SJCRH30 (cell line): ENCODE measurements at regions not wholly inside any gene's neighbourhood (a gene's known extent, or its start where the extent isn't known, plus 50 kb on each side); places are given as distances from the start of the nearest gene placed in this dataset.

Source experiments
- DNase-seq, 2 experiments: peaks; one replicate each; pipeline ENCODE4 v3.0.0-alpha.2; 2015 to 2020
- H3K27ac ChIP-seq: fragments of 250-450 bp; sonication (Bioruptor Pico); 2 replicates; pipeline ENCODE4 v1.5.1; 2020; ENCODE audit warnings: mild to moderate bottlenecking, moderate library complexity
- H3K27me3 ChIP-seq: fragments of 250-450 bp; sonication (Bioruptor Pico); 2 replicates; pipeline ENCODE4 v1.5.1; 2020; ENCODE audit warnings: mild to moderate bottlenecking, moderate library complexity
- H3K36me3 ChIP-seq: fragments of 250-450 bp; sonication (Bioruptor Pico); 2 replicates; pipeline ENCODE4 v1.5.1; 2020; ENCODE audit warnings: mild to moderate bottlenecking, moderate library complexity
- H3K4me1 ChIP-seq: fragments of 250-450 bp; sonication (Bioruptor Pico); 2 replicates; pipeline ENCODE4 v1.5.1; 2020; ENCODE audit warnings: mild to moderate bottlenecking, moderate library complexity
- H3K4me3 ChIP-seq: fragments of 250-450 bp; sonication (Bioruptor Pico); 2 replicates; pipeline ENCODE4 v1.5.1; 2020; ENCODE audit warnings: mild to moderate bottlenecking, moderate library complexity
- H3K9me3 ChIP-seq: fragments of 250-450 bp; sonication (Bioruptor Pico); replicated peaks from 2 replicates; pipeline ENCODE4 v1.5.1; 2020; ENCODE audit warnings: mild to moderate bottlenecking, moderate library complexity

- Histone ChIP-seq H3K4me3 (no peak overlapping the region), H3K27ac (no peak overlapping the region), H3K4me1 (no peaks in the 10 kb centered on the region), H3K27me3 (no peaks in the 10 kb centered on the region), H3K9me3 (no peaks in the 10 kb centered on the region), H3K36me3 (no peaks in the 10 kb centered on the region)
- no peak for DNase-seq
These were observed 90.4 kb upstream of the KYNU start for GRCh38 chr2:142786918-142787702.

GRCh38 chr2:142782942-142783443, 94.5 kb upstream of the KYNU start:
- Histone ChIP-seq H3K27ac (no peak overlapping the region), H3K27me3 (no peaks in the 10 kb centered on the region), H3K4me3 (no peak overlapping the region), H3K9me3 (no peaks in the 10 kb centered on the region), H3K36me3 (no peaks in the 10 kb centered on the region), H3K4me1 (no peaks in the 10 kb centered on the region)
- no peak for DNase-seq

- Histone ChIP-seq H3K4me1 (no peaks in the 10 kb centered on the region), H3K27ac (no peak overlapping the region), H3K4me3 (no peak overlapping the region), H3K9me3 (no peaks in the 10 kb centered on the region), H3K27me3 (no peaks in the 10 kb centered on the region), H3K36me3 (no peaks in the 10 kb centered on the region)
- no peak for DNase-seq
These were observed 96.3 kb upstream of the KYNU start for GRCh38 chr2:142781146-142781545.

- no peaks in the 10 kb centered on the region for H3K36me3 ChIP-seq
- DNase-seq, result no peak
These were observed 99.2 kb upstream of the KYNU start for GRCh38 chr2:142778289-142778688.

GRCh38 chr2:142777742-142778141, 99.7 kb upstream of the KYNU start:
- no peaks in the 10 kb centered on the region for H3K27me3 ChIP-seq
- no peak overlapping the region for H3K27ac ChIP-seq
- no peak for DNase-seq
- no peak overlapping the region for H3K4me3 ChIP-seq
- no peaks in the 10 kb centered on the region for H3K4me1 ChIP-seq
- H3K36me3 ChIP-seq, result no peaks in the 10 kb centered on the region
- no peaks in the 10 kb centered on the region for H3K9me3 ChIP-seq

More at GRCh38 chr2:142778289-142778688, 99.2 kb upstream of the KYNU start:
- Histone ChIP-seq H3K4me1 (no peaks in the 10 kb centered on the region), H3K27ac (no peak overlapping the region), H3K9me3 (no peaks in the 10 kb centered on the region), H3K27me3 (no peaks in the 10 kb centered on the region), H3K4me3 (no peak overlapping the region)

- no peak for DNase-seq
- no peaks in the 10 kb centered on the region for H3K9me3 ChIP-seq
- H3K27me3 ChIP-seq, result no peaks in the 10 kb centered on the region
- H3K27ac ChIP-seq, result no peak overlapping the region
- no peak overlapping the region for H3K4me3 ChIP-seq
- no peaks in the 10 kb centered on the region for H3K4me1 ChIP-seq
- no peaks in the 10 kb centered on the region for H3K36me3 ChIP-seq
These were observed 107.7 kb upstream of the KYNU start for GRCh38 chr2:142769761-142770160.

- no peaks in the 10 kb centered on the region for H3K27me3 ChIP-seq
These were observed 109.6 kb upstream of the KYNU start for GRCh38 chr2:142767847-142768246.

GRCh38 chr2:142758973-142759372, 118.5 kb upstream of the KYNU start:
- no peak for DNase-seq
- no peaks in the 10 kb centered on the region for H3K9me3 ChIP-seq
- H3K4me1 ChIP-seq, result no peaks in the 10 kb centered on the region
- no peaks in the 10 kb centered on the region for H3K36me3 ChIP-seq
- no peak overlapping the region for H3K4me3 ChIP-seq
- no peaks in the 10 kb centered on the region for H3K27me3 ChIP-seq
- no peak overlapping the region for H3K27ac ChIP-seq

More at GRCh38 chr2:142767847-142768246, 109.6 kb upstream of the KYNU start:
- H3K9me3 ChIP-seq, result no peaks in the 10 kb centered on the region
- no peaks in the 10 kb centered on the region for H3K36me3 ChIP-seq
- no peak overlapping the region for H3K4me3 ChIP-seq
- no peaks in the 10 kb centered on the region for H3K4me1 ChIP-seq
- no peak overlapping the region for H3K27ac ChIP-seq
- DNase-seq, result no peak

- no peak overlapping the region for H3K27ac ChIP-seq
- DNase-seq, result no peak
These were observed 120.4 kb upstream of the KYNU start for GRCh38 chr2:142757111-142757510.

GRCh38 chr2:142756430-142756829, 121.0 kb upstream of the KYNU start:
- no peak for DNase-seq
- H3K4me1 ChIP-seq, result no peaks in the 10 kb centered on the region
- H3K9me3 ChIP-seq, result no peaks in the 10 kb centered on the region
- H3K36me3 ChIP-seq, result no peaks in the 10 kb centered on the region
- no peak overlapping the region for H3K4me3 ChIP-seq
- no peaks in the 10 kb centered on the region for H3K27me3 ChIP-seq
- H3K27ac ChIP-seq, result no peak overlapping the region

More at GRCh38 chr2:142757111-142757510, 120.4 kb upstream of the KYNU start:
- H3K27me3 ChIP-seq, result no peaks in the 10 kb centered on the region
- H3K4me3 ChIP-seq, result no peak overlapping the region
- H3K4me1 ChIP-seq, result no peaks in the 10 kb centered on the region
- H3K36me3 ChIP-seq, result no peaks in the 10 kb centered on the region
- no peaks in the 10 kb centered on the region for H3K9me3 ChIP-seq

- no peaks in the 10 kb centered on the region; the same call in 1 of the 2 replicates for H3K27me3 ChIP-seq
- no peaks in the 10 kb centered on the region for H3K9me3 ChIP-seq
- H3K4me3 ChIP-seq, result no peak overlapping the region
- no peaks in the 10 kb centered on the region for H3K36me3 ChIP-seq
- H3K27ac ChIP-seq, result no peak overlapping the region
- no peaks in the 10 kb centered on the region for H3K4me1 ChIP-seq
- no peak for DNase-seq
These were observed 122.3 kb upstream of the KYNU start for GRCh38 chr2:142755191-142755590.

GRCh38 chr2:142754182-142754581, 123.3 kb upstream of the KYNU start:
- Histone ChIP-seq H3K9me3 (no peaks in the 10 kb centered on the region), H3K36me3 (no peaks in the 10 kb centered on the region), H3K4me1 (no peaks in the 10 kb centered on the region), H3K27ac (no peak overlapping the region), H3K27me3 (no peaks in the 10 kb centered on the region; the same call in 1 of the 2 replicates), H3K4me3 (no peak overlapping the region)
- DNase-seq, result no peak

- Histone ChIP-seq H3K4me1 (no peaks in the 10 kb centered on the region), H3K36me3 (no peaks in the 10 kb centered on the region), H3K27ac (no peak overlapping the region), H3K27me3 (no peaks in the 10 kb centered on the region; the same call in 1 of the 2 replicates), H3K4me3 (no peak overlapping the region), H3K9me3 (no peaks in the 10 kb centered on the region)
- DNase-seq, result no peak
These were observed 126.6 kb upstream of the KYNU start for GRCh38 chr2:142750858-142751257.

- no peaks in the 10 kb centered on the region for H3K9me3 ChIP-seq
- no peaks in the 10 kb centered on the region for H3K4me1 ChIP-seq
- H3K36me3 ChIP-seq, result no peaks in the 10 kb centered on the region
- no peak for DNase-seq
- H3K4me3 ChIP-seq, result no peak overlapping the region
- H3K27ac ChIP-seq, result no peak overlapping the region
- H3K27me3 ChIP-seq, result no peaks in the 10 kb centered on the region; the same call in 1 of the 2 replicates
These were observed 128.8 kb upstream of the KYNU start for GRCh38 chr2:142748559-142749099.

GRCh38 chr2:142745691-142746090, 131.8 kb upstream of the KYNU start:
- Histone ChIP-seq H3K27me3 (no peaks in the 10 kb centered on the region; the same call in 1 of the 2 replicates), H3K36me3 (no peaks in the 10 kb centered on the region), H3K4me3 (no peak overlapping the region)

More at GRCh38 chr2:142745691-142746090, 131.8 kb upstream of the KYNU start:
- no peak for DNase-seq
- H3K4me1 ChIP-seq, result no peaks in the 10 kb centered on the region
- H3K9me3 ChIP-seq, result no peaks in the 10 kb centered on the region
- H3K27ac ChIP-seq, result no peak overlapping the region
